Fibroblast of skin of left biceps (primary cell): ENCODE measurements at regions not wholly inside any gene's neighbourhood (a gene's known extent, or its start where the extent isn't known, plus 50 kb on each side); places are given as distances from the start of the nearest gene placed in this dataset.

ENCODE experiments used
- DNase-seq, 2 experiments: peaks; one replicate each; pipeline ENCODE4 v3.0.0-alpha.2; 2013; ENCODE audit warnings: low read depth in 2 of 2

- no peak for DNase-seq
Measured at GRCh38 chr5:5558638-5559527, 136.4 kb downstream of the ICE1 start.

DNA sequence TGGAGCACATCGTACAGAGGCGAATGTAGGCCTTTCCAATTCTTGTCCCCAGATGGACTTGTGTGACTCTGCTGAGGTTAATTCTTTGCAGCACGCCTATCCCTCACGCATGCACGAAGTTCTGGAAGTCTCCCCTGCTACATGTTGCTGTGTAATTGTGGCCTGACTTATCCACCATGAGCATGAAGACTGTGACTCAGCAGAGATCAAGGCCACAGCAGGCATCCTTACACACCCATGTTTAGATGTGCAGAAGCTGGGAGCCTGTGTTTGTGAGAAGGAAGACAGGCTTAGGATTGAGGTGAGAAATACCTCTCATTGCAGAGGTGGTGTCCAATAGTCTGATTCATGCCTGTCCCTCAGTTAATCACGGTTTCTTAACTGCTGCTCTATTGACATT lies 135.6 kb downstream of the ICE1 start:
- DNase-seq, result no peak

DNA sequence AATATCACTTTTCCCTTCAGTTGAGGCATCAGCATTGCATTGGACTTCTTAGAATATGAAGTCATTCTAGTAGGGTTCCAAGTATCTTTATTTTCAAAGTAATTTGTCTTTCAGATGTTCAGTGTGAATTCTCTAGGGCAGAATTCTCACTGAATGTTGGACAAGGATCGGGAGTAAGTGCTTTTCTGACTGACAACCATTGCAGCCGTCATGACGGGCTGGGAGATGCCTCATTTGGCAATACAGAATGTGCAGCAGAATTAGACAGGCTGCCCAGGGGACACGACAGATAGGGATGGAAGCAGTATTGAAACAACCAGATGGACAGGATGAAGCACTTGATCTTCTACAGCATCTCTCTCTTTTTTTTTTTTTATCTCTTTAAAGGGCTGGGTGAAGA lies 129.0 kb downstream of the ICE1 start:
- DNase-seq, result no peak

GRCh38 chr5:5546408-5546807 lies 123.9 kb downstream of the ICE1 start:
- no peak for DNase-seq

DNA sequence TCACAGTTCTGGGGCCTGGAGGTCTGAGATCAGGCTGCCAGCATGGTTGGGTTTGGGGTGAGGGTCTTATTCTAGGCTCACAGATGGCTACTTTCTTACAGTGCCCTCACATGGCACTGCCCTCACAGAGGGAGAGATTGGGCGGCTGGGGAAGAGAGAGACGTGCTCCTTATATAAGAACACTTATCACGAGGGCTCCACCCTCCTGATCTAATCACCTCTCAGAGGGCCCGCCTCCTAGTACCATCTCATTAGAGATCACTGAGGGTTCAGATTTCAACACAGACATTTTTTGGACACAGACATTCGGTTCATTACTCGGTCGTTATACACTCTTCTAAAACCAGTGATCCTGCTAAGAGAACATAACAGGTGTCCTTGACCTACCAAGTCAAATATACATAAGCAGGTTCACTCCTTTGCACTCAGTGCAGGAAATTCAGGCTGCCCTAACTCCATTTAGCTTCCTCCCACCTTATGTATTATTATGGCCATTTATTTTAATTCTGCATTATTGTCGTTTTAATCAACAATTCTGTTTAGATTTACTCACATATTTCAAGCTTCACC lies 121.7 kb downstream of the ICE1 start:
- no peak for DNase-seq

DNA sequence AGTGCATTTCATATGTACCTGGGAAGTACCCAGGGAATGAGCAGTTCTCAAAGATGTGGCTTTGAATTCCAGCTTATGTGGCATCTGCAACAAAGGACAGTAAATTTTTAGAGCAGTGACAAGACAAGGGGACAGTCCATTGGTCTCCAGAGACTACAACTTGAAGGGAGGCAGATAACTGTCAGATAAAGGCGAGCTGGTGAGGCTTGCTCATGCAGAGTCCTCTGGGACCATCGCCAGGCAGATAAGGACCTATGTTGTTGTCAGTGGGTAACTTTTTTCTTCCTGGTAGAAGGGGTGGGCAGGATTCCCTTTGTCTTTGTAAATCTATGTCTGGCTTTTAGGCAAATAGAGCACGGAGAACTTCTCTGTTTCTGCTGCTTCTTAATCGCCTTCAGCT lies 120.2 kb downstream of the ICE1 start:
- DNase-seq, result no peak

DNA sequence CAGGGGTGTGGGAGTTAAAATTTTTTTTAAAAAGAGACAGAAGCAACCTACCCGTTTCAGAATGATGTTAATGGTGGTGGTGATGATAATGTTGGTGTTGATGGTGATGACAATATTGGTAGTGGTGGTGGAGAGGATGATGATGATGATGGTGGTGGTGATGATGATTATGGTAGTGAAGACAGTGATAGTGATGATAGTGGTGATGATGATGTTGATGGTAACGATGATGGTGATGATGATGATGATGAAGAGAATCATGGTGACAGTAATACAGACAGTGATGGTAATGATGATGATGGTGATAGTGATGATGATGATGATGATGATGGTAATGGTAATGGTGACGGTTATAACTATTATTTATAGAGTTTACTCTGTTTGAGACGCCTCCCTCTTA lies 117.6 kb downstream of the ICE1 start:
- DNase-seq, result no peak
